ENCODE measurements at regions not wholly inside any gene's neighbourhood (a gene's known extent, or its start where the extent isn't known, plus 50 kb on each side); places are given as distances from the start of the nearest gene placed in this dataset.

GRCh38 chr4:38562751-38563198 is 101.2 kb upstream of the KLF3 start (continued):
- TF ChIP-seq PLRG1 (conservative IDR thresholded peaks at IDR 0.05) (no peak), MXD4 (CRISPR knock-in tag; IDR thresholded peaks at IDR 0.05) (no peak), ZNF564 (CRISPR knock-in tag; IDR thresholded peaks at IDR 0.05) (no peak), ZKSCAN5 (CRISPR knock-in tag; IDR thresholded peaks at IDR 0.05) (peak; percentile 77; the same call in 1 of the 2 replicates), KLF15 (CRISPR knock-in tag; IDR thresholded peaks at IDR 0.05; ENCODE audit: borderline replicate concordance) (no peak), ZFYVE20 (CRISPR knock-in tag; IDR thresholded peaks at IDR 0.05; ENCODE audit: borderline replicate concordance, low read depth) (no peak), ZSCAN12 (CRISPR knock-in tag; IDR thresholded peaks at IDR 0.05) (no peak), TFE3 (CRISPR knock-in tag; IDR thresholded peaks at IDR 0.05) (no peak), ZNF12 (CRISPR knock-in tag; IDR thresholded peaks at IDR 0.05) (no peak), CCAR2 (optimal IDR thresholded peaks at IDR 0.05; ENCODE audit: low read depth, low read length) (no peak), JUND (CRISPR knock-in tag; IDR thresholded peaks at IDR 0.05) (no peak), FLYWCH1 (CRISPR knock-in tag; IDR thresholded peaks at IDR 0.05) (no peak), BCLAF1 (IDR thresholded peaks at IDR 0.05) (no peak), CEBPG (CRISPR knock-in tag; IDR thresholded peaks at IDR 0.05) (peak; percentile 32; the same call in 1 of the 2 replicates), IKZF1 (IDR thresholded peaks at IDR 0.05) (no peak), SMC3 (IDR thresholded peaks at IDR 0.05; ENCODE audit: low read length) (no peak), ZBTB4 (CRISPR knock-in tag; IDR thresholded peaks at IDR 0.05; ENCODE audit: borderline replicate concordance) (no peak), GABPB1 (CRISPR knock-in tag; IDR thresholded peaks at IDR 0.05) (peak; percentile 23; the same call in 1 of the 2 replicates), SRF (IDR thresholded peaks at IDR 0.05; ENCODE audit: low read depth, low read length) (peak; percentile 32; the same call in 1 of the 2 replicates), SOX5 (CRISPR knock-in tag; IDR thresholded peaks at IDR 0.05; ENCODE audit: borderline replicate concordance) (0 out of 2 replicates have a peak, but pooled peaks have one; percentile 25), THRA (CRISPR knock-in tag; IDR thresholded peaks at IDR 0.05; ENCODE audit: borderline replicate concordance) (no peak), TCF12 (IDR thresholded peaks at IDR 0.05) (no peak), TCF12 (CRISPR knock-in tag; IDR thresholded peaks at IDR 0.05) (no peak), ELF1 (CRISPR knock-in tag; IDR thresholded peaks at IDR 0.05) (peak; percentile 33; the same call in 1 of the 2 replicates)
